ENCODE measurements at regions not wholly inside any gene's neighbourhood (a gene's known extent, or its start where the extent isn't known, plus 50 kb on each side); places are given as distances from the start of the nearest gene placed in this dataset.

GRCh38 chr2:81327911-81328310 lies 1023.4 kb upstream of the LRRTM1 start:
- Mint-ChIP-seq H3K27ac (no peak overlapping the region), H3K9me3 (peaks cover 25% of the 10 kb centered on the region), H3K4me3 (no peak overlapping the region), H3K4me1 (no peaks in the 10 kb centered on the region), H3K36me3 (no peaks in the 10 kb centered on the region)
- ATAC-seq (no peak), DNase-seq (ENCODE audit: low spot score in 2 of 2) (no peak)

GRCh38 chr2:81324046-81324445 lies 1019.5 kb upstream of the LRRTM1 start:
- ATAC-seq (no peak), DNase-seq (ENCODE audit: low spot score in 2 of 2) (no peak)
- Mint-ChIP-seq H3K36me3 (no peaks in the 10 kb centered on the region), H3K4me1 (no peaks in the 10 kb centered on the region), H3K9me3 (peaks cover 30% of the 10 kb centered on the region), H3K27ac (no peak overlapping the region), H3K4me3 (no peak overlapping the region)

DNA sequence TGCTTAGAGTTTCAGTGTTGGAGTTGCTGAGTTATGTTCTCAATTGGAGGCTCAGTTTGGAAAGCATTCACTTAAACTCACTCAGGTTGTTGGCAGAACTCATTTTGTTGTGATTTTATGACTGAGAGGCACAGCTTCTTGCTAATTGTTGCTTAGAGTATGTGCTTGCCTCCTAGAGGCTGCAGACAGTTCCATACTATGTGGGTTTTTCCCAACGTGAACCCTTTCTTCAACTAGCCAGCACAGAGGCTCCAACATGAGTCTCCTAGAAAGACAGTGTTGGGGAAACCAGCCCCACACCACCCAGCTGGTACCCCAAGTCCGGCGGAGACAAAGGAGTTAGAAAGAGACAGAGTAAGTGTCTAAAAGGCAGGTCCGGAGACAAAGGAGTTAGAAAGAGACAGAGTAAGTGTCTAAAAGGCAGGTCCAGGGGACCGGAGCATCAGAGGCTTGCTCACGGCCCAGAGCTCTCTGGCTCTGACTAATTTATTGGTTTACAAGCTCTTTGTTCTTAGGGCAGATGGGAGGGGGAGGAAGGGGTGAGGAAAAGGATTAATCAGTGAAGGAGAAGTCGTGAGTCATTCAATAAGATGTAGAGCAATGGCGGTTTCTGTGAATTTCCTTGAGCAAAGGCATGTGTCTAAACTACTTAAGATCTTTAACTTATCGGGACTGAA lies 999.7 kb upstream of the LRRTM1 start:
- Mint-ChIP-seq H3K27ac (no peak overlapping the region), H3K9me3 (peaks cover 25% of the 10 kb centered on the region), H3K4me3 (no peak overlapping the region), H3K36me3 (no peaks in the 10 kb centered on the region), H3K4me1 (no peaks in the 10 kb centered on the region)
- no peak for ATAC-seq
- DNase-seq (ENCODE audit: low spot score in 2 of 2): no peak

- Mint-ChIP-seq H3K9me3 (peaks cover 27% of the 10 kb centered on the region), H3K27ac (no peak overlapping the region), H3K4me3 (no peak overlapping the region), H3K36me3 (no peaks in the 10 kb centered on the region), H3K4me1 (no peaks in the 10 kb centered on the region)
- ATAC-seq: no peak
- DNase-seq (ENCODE audit: low spot score in 2 of 2): no peak
These were observed 998.8 kb upstream of the LRRTM1 start for GRCh38 chr2:81303321-81303720.

- H3K36me3 Mint-ChIP-seq: no peaks in the 10 kb centered on the region
- DNase-seq (ENCODE audit: low spot score in 2 of 2): no peak
- peaks cover 22% of the 10 kb centered on the region for H3K9me3 Mint-ChIP-seq
- no peak for ATAC-seq
- no peak overlapping the region for H3K4me3 Mint-ChIP-seq
- H3K27ac Mint-ChIP-seq: no peak overlapping the region
- no peaks in the 10 kb centered on the region for H3K4me1 Mint-ChIP-seq
These were observed 995.3 kb upstream of the LRRTM1 start for GRCh38 chr2:81299841-81300240.

DNA sequence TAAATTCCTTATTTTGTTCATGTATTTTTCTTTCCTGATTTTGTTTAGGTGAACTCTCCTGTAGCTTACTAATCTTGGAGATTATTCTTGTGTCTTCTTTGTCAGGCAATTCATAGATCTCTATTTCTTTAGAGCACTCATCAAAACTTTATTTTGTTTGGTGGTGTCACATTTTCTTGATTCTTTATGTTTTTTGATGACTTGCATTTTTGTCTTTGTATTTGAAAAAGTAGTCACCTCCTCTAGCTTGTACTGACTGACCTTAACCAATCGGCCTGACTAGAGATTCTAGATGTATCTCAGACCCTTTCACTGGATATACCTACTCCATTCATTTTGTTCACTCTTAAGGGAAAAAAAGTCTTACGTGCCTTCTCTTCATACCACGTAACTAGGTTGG lies 986.3 kb upstream of the LRRTM1 start:
- peaks cover 28% of the 10 kb centered on the region for H3K9me3 Mint-ChIP-seq
- no peak overlapping the region for H3K27ac Mint-ChIP-seq
- H3K4me3 Mint-ChIP-seq: no peak overlapping the region
- no peaks in the 10 kb centered on the region for H3K4me1 Mint-ChIP-seq
- DNase-seq (ENCODE audit: low spot score in 2 of 2) (no peak), ATAC-seq (no peak)
- H3K36me3 Mint-ChIP-seq: no peaks in the 10 kb centered on the region

DNA sequence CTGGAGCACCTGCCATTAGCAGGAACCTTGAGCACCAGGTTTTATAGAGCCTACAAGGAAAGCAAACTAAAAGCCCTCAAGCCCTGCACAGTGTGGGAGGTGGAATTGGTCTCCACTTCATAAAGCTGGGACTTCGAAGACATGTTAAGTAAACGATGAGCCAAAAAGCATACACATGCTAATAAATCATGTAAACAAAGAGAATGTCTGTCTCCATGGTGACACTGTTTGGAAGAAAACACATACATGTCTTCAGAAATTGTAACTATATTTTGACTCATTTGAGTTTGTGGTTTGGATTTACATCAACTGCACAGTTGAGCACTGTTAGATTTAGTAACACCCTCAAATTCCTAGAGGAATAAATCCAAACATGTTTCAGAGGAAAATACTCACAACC lies 978.5 kb upstream of the LRRTM1 start:
- Mint-ChIP-seq H3K4me1 (no peaks in the 10 kb centered on the region), H3K4me3 (no peak overlapping the region), H3K36me3 (no peaks in the 10 kb centered on the region), H3K9me3 (peaks cover 20% of the 10 kb centered on the region), H3K27ac (no peak overlapping the region)
- no peak for DNase-seq (ENCODE audit: low spot score in 2 of 2)
- no peak for ATAC-seq

GRCh38 chr2:81282151-81282769 lies 977.7 kb upstream of the LRRTM1 start:
- Mint-ChIP-seq H3K4me1 (no peaks in the 10 kb centered on the region), H3K36me3 (no peaks in the 10 kb centered on the region), H3K9me3 (peaks cover 17% of the 10 kb centered on the region), H3K4me3 (no peak overlapping the region), H3K27ac (no peak overlapping the region)
- ATAC-seq: no peak
- DNase-seq (ENCODE audit: low spot score in 2 of 2): no peak

DNA sequence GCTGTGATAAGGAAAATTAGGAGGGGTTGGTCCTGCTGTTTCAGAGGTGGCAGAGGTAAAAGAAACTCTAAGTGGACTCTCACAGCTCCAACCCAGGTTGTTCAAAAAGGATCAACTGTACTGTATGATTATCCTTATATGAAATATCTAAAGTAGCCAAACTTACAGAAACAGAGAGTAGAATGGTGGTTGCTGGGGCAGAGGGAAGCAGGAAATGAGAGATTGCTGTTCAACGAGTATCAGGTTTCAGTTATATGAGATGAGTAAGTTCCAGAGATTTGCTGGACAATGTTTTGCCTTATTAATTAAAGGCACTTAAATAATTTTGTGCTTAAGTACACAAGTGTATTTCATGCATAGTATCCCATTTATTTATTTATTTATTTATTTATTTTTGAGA lies 972.0 kb upstream of the LRRTM1 start:
- no peaks in the 10 kb centered on the region for H3K36me3 Mint-ChIP-seq

DNA sequence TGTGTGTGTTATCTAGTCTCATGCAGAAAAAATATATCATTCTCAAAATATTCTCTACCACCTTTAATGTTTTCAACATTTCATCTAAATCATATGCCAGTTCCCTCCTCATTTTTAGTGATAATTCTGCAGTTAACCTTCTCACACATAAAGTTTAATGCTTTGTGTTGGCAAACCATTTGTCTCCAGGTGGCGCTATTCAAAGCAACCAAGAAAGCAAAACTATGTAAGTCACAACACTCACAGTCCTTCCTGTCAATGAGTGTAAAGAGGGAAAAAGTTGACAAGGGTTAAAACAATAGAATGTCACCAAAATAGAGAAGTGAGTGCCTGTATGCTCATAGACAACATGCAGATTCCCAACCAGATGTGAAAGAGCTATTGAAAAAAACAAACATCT lies 961.6 kb upstream of the LRRTM1 start:
- no peak overlapping the region for H3K4me3 Mint-ChIP-seq
- no peak overlapping the region for H3K27ac Mint-ChIP-seq
- no peaks in the 10 kb centered on the region for H3K36me3 Mint-ChIP-seq
- no peaks in the 10 kb centered on the region for H3K4me1 Mint-ChIP-seq
- DNase-seq (ENCODE audit: low spot score in 2 of 2): no peak
- peaks cover 29% of the 10 kb centered on the region for H3K9me3 Mint-ChIP-seq
- no peak for ATAC-seq

More for the DNA sequence above, 972.0 kb upstream of the LRRTM1 start:
- Mint-ChIP-seq H3K27ac (no peak overlapping the region), H3K4me1 (no peaks in the 10 kb centered on the region), H3K9me3 (peaks cover 22% of the 10 kb centered on the region), H3K4me3 (no peak overlapping the region)
- DNase-seq (ENCODE audit: low spot score in 2 of 2) (no peak), ATAC-seq (no peak)

GRCh38 chr2:81263989-81264388 lies 959.4 kb upstream of the LRRTM1 start:
- no peak for ATAC-seq
- DNase-seq (ENCODE audit: low spot score in 2 of 2): no peak
- no peak overlapping the region for H3K27ac Mint-ChIP-seq
- no peaks in the 10 kb centered on the region for H3K4me1 Mint-ChIP-seq
- H3K4me3 Mint-ChIP-seq: no peak overlapping the region
- no peaks in the 10 kb centered on the region for H3K36me3 Mint-ChIP-seq
- peaks cover 22% of the 10 kb centered on the region for H3K9me3 Mint-ChIP-seq

DNA sequence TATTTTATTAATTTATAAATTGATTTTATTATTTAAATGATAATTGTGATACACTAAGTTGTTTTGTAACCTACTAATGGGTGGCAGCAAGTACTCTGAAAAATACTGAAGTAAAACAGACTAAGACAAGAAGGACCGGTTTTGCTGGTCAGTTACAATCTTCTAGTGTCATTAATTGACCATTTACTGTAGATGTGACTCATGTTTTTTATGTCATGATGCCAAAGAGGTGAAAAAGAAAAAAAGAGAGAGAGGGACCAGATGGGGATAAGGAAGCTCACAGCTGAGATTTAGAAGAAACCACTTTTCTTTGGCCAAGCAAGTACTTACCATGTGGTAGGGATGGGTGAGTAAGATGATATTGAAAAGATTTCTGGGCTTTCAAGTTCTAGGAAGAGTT lies 955.8 kb upstream of the LRRTM1 start:
- DNase-seq (ENCODE audit: low spot score in 2 of 2): no peak
- Mint-ChIP-seq H3K9me3 (peaks cover 19% of the 10 kb centered on the region), H3K4me1 (no peaks in the 10 kb centered on the region), H3K27ac (no peak overlapping the region), H3K36me3 (no peaks in the 10 kb centered on the region), H3K4me3 (no peak overlapping the region)
- ATAC-seq: no peak

- no peak overlapping the region for H3K4me3 Mint-ChIP-seq
- no peaks in the 10 kb centered on the region for H3K4me1 Mint-ChIP-seq
- ATAC-seq (no peak), DNase-seq (ENCODE audit: low spot score in 2 of 2) (no peak)
- H3K36me3 Mint-ChIP-seq: no peaks in the 10 kb centered on the region
- H3K9me3 Mint-ChIP-seq: peaks cover 20% of the 10 kb centered on the region
- no peak overlapping the region for H3K27ac Mint-ChIP-seq
These were observed 945.7 kb upstream of the LRRTM1 start for GRCh38 chr2:81250270-81250669.

GRCh38 chr2:81249152-81249551 lies 944.6 kb upstream of the LRRTM1 start:
- no peak overlapping the region for H3K27ac Mint-ChIP-seq
- H3K9me3 Mint-ChIP-seq: peaks cover 21% of the 10 kb centered on the region
- H3K36me3 Mint-ChIP-seq: no peaks in the 10 kb centered on the region
- no peaks in the 10 kb centered on the region for H3K4me1 Mint-ChIP-seq
- ATAC-seq (no peak), DNase-seq (ENCODE audit: low spot score in 2 of 2) (no peak)
- H3K4me3 Mint-ChIP-seq: no peak overlapping the region

DNA sequence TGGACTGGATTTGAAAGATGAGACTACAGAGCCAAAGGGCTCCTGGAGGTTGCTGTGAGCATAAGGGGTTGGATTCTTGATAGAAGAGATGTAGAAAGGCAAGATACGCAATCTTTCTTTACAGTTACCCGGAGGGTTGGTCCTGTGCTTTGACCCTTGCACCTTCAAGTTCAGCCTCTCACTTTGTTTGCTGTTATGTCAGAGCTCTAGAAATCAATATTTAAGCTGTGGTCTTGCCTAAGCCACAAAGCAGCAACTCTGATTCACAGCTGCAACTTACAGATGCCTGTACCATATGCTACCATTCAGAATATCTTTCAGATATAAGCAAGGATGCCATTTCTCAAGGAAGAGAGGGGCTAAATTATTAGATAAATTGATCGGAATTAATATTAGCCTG lies 943.1 kb upstream of the LRRTM1 start:
- ATAC-seq (no peak), DNase-seq (ENCODE audit: low spot score in 2 of 2) (no peak)
- Mint-ChIP-seq H3K36me3 (no peaks in the 10 kb centered on the region), H3K9me3 (peaks cover 17% of the 10 kb centered on the region), H3K4me3 (no peak overlapping the region), H3K4me1 (no peaks in the 10 kb centered on the region), H3K27ac (no peak overlapping the region)

- no peak for DNase-seq (ENCODE audit: low spot score in 2 of 2)
- Mint-ChIP-seq H3K27ac (no peak overlapping the region), H3K4me1 (no peaks in the 10 kb centered on the region), H3K36me3 (no peaks in the 10 kb centered on the region), H3K4me3 (no peak overlapping the region), H3K9me3 (peaks cover 31% of the 10 kb centered on the region)
- ATAC-seq: no peak
These were observed 937.9 kb upstream of the LRRTM1 start for GRCh38 chr2:81242501-81242900.
